NCI-H1105 treated with DMSO at 0.1 percent for 48 hours (cell line): ENCODE measurements at regions not wholly inside any gene's neighbourhood (a gene's known extent, or its start where the extent isn't known, plus 50 kb on each side); places are given as distances from the start of the nearest gene placed in this dataset.
A peak's percentile ranks its signal among the peaks of the same experiment; 100 is the strongest.

ENCODE experiments used
- DNase-seq: peaks from one replicate; lab custom pipeline; 2025; lab: John Stamatoyannopoulos, UW

DNA sequence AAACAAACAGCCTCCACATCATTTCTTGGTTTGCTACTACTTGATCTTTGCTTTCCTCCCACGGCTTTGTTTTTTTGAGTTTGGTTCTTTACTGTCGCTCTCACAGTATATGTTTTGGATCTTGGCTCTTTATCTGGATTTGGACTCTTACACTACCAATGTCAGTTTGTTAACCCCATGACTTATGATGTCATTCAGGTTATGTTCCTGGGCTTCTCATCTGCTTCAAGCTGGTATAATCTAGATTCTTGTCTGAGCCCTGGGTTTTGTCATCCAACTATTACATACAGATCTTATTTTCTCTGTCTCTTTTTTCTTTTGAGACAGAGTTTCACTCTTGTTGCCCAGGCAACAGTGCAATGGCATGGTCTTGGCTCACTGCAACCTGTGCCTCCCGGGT is 482.9 kb upstream of the TEX13C start:
- no peak for DNase-seq

DNA sequence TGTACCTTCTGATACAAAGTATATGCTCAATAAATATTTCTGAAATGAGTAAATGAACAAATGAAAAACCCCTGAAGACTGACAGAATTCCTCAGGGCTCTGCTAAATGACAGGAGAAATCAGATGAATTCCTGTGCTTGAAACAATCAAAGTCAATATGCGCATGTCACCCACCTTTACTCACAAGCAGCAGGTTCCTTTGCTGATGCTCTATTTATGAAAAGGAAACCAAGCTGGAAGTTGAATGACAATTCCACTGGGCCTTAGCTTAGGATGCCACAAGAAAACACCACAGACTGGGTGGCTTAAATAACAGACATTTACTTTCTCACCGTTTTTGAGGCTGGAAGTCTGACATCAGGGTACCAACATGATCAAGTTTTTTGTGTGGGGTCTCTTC is 477.5 kb upstream of the TEX13C start:
- DNase-seq = no peak

DNA sequence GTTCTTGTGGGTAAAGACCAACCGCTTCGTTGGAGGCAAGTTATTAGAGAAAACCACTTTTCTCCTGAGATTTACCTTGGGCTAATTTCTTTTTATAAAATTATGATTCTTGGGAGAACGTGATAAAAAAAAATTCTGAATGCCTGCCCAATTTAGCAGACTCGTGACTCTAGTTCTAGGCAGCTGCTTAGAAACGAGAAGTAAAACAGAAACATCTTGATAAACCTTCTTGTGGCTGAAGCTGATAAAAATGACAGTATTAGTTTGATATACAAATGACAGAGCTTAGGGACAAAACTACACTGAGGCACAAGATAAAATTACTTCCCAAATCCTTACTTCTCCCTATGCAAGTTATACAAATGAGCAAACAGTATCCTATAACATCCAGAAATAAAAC is 458.9 kb upstream of the TEX13C start:
- DNase-seq = no peak

DNA sequence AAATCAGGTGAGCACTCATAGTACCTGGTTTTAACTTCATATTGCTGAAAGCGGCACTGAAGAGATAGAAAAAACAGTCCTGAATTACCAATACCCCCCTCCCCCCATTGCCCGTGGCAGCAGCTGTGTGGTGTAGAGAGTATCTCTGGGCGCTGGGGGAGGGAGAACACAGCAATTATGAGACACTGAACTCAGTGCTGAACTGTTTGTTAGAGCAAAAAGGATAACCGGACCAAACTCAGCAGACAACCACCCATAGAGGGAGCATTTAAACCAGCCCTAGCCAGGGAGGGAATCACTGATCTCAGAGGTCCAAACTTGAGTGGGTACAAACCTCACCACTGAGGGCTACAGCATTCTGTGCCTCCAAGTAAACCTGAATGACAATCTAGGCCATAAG is 457.4 kb upstream of the TEX13C start:
- DNase-seq = no peak

DNA sequence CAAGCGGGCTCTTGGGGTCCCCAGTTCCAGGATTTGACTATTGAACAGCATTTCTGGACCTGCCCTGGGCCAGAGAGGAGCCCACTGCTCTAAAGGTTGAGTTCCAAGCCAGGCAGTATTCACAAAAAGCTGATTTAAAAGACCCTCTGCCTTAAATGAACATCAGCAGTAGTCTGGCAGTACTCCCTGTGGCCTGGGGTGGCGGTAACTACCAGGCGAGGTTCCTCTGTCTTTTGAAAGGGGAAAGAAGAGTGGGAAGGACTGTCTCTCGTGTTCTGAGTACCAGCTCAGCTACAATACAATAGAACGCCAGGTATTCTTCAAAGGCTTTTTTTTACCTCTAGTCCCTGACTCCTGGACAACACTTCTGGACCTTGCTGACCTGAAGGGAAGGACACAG is 456.4 kb upstream of the TEX13C start:
- no peak for DNase-seq

DNA sequence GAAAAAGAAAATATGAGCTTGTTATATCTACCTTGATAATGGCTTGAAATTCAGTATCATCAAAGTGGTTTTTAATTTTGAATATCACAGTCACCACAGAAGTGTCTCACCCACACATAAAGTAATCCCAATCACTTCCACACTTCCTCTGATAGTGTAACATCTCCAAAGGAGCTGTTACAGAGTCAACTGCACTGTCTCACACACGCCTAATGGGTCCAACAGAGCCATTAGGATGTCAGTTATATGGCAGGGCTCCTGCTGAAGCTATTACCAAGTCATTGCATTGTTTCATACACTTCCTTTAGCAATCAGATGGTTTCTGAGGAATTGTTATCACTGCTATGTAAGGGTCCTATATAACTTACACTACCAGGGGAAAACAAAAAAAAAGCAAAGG is 432.1 kb upstream of the TEX13C start:
- no peak for DNase-seq

DNA sequence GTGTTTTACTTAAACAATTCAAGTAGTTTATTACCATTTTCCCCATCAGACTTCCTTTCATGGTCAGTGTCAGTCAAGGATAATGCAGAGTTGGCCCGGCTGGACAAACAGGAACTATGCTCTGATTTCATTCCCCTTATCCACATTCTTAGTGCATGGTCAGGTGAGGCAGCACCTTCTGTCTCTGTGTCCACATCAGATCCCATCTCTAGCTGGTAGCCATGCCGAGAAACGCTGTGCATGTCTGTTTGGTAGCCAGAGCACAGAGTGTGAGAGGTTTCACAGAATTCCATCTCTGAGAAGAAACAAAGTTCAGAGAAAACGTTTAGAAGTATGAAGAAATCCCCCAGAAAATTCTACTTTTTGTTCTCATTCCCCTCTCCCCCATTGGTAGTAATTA is 423.7 kb upstream of the TEX13C start:
- no peak for DNase-seq

DNA sequence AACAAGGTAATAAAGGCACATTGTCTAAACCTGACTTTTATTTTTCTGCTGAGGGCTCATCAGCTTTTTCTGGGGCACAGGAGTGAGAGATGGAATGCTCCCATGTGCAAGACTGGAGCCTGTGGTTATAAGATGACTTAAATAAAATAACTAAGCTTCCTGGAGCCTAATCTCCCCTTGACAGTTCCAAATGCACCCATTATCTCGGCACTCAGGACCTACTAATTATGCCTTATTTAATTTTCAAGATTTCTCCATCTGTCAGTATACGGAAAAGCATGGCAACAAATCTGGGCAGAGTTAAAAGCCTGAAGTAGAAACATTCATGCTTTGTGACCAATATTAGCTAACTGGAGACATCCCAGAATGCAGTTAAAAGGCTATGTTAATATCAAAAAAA is 416.7 kb upstream of the TEX13C start:
- DNase-seq = no peak

DNA sequence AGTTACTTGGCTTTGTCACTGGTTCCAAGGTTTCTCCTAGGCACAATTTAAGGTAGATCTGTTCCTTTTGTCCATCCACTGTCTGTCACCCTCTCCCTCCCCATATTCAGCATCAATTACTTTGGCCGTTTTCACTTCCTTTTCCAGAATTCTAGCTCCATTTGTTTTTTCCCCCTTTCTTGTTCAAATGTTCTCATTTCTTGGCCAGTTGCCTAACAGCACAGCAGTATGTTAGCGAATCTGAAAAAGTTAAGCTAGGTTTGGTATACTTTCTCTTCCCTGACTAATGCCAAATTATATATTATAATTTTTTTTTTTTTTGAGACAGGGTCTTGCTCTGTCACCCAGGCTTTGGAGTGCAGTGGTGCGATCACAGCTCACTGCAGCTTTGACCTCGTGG is 409.1 kb upstream of the TEX13C start:
- no peak for DNase-seq

DNA sequence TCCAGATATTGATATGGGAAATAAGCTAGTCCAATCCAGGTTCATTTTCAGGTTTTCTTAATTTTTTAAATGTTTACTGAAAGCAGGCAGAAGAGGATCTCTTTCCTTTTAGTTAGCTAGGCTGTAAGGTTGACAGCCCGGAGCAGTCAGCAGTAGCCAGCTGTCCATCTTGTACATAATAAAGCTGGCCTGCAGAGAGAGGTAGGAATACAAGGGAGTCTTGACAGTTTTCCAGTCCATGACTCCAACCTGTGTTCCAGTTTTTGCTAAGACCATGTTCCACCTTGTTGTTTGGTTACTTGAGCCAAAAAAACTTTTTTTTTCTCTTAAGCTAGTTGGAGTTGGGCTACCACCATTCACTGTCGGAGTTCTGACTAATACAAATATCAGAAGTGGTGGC is 402.7 kb upstream of the TEX13C start:
- DNase-seq = no peak

DNA sequence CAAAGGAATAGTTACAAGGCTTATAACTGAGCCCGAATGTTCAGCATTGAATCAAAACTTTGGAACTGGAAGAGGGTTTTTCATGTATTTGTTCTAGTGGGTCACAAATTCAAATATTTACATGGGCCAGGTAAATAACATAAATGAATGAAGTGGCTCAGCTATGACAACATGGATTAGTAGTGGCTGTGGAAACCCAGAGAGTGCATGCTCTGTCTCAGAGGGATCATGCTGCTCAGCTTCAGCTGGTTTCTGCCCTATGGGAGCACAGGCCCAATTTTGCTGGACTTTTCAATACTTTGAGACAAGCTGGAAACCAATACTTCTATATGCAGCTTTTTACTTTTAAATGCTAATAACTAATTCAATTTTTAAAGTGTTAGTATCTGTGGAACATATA is 394.0 kb upstream of the TEX13C start:
- no peak for DNase-seq

DNA sequence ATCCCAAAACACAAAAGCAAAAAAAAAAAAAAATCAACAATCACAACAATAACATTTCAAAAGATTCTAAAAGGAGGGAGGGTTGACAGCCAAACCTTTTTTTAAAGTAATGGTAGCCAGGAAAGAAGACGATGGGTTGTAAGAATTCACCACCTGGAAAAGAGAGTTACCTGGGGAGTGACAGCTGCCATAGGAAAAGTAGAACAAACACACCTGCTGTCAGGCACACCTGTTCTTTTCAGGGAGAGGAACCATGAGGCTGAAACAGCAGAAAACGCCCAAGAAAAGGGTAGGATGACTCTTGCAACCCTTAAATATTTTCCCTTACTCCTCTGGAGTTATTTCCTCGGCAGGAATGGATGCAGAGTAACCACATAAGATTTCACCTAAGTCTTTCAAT is 388.4 kb upstream of the TEX13C start:
- peak; percentile 38 for DNase-seq

DNA sequence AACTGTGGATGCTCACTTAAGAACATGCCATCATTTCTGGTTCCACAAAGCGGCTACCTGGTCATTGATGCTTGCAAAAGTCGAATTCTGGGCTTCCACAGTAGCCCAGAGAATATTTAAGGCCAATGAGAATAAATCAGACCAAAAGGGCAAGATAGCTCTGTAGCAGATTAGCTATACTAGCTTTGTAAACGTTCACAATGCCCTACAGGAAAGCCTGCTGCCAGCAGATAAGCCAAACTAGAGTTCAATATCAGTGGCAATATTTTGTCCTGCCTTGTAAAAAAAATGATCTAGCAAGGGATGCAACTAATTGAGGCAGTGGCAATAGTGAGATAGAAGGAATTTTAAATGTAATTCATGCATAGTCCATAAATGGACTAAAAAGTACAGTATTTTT is 387.7 kb upstream of the TEX13C start:
- no peak for DNase-seq

DNA sequence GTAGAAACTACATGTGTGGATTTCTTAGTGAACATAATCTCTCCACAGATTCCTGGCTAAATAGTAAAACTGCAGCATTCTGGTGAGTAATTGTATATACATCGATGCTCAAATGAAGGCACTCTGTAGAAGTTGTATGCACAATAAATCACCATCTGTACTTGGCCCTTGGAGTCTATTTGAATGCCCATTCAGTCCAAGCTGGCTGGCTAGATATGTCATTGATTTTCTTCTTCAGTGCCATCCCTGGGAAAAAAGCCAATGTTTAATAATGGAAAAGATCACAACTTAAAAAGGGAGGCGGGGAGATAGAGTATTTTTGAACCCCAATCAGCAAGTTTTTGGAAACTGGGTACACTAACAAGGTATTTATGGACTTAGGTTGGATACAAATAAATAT is 381.0 kb upstream of the TEX13C start:
- DNase-seq = no peak

DNA sequence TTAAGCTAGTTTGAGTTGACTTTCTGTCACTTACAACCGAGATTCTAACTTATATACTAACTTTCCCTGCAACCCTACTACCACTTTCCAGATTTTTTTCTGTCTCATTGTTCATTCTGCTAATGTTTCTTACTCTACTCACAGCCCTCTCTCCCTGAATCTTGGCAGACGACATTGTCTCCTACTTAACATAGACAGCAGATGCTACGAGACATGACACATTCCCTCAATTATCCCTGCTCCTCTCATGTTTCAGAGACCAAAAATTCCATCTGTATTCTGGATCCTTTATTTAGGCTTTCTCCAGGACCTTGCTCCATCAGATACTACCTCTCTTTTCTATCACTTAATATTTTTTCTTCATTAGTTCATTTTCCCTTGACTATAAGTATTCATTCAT is 379.1 kb upstream of the TEX13C start:
- no peak for DNase-seq

DNA sequence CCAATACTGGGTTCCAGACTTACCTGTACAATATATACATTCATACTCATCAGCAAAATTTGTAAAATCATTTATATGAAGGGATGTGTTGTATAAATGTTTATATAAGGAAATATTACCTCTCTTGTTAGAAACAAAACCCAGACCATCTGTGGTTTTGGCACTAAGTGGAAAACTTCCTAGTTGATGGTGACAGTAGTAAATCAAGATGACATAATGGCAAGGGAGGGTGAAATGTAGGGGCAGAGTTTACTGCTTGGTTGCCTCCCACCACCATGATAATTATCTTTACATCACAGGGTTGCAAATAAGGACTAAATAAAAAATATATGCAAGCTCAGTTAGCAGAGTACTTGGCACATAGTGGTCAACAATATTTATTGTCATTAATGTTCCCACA is 365.3 kb upstream of the TEX13C start:
- no peak for DNase-seq

DNA sequence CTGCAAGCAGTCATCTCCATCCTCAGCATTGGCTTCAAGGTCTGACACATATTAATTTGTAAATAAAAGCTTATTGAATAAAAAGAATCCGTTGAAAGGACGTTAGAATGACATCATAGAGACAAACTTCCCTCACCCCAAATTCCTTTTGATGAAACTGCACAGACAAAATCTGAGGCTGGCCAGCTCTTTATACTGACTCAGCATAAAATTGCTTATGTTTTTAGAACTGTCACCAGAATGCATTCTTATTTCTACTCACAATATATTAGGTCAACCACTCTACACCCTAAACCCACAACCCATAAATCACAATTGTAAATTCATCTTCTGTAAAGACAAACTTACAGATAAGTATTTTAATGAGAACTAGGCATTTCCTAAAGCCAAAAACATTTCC is 359.2 kb upstream of the TEX13C start:
- DNase-seq = no peak

DNA sequence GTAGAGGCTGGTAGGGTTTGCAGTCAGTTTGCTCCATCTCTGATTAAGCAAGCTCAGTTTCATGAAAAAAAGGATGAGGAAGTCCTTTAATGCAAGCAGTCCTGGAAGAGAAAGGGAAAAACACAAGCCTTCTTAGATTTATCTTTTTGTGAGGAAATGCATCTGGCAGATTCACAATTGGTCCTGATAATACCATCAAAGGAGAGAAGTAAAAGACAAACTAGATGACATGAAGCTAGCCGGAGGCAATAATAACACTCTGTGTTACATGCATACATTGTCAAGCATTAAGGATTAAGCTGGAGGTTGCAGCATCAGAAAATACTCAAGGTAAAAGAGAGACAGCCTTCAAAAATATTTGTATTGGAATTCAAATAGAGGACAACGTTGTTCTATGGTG is 356.0 kb upstream of the TEX13C start, which contains the start of gene TENM1:
Gene TENM1 (minus strand): TSS at position 101 of the 400 bp plus-strand sequence.
- no peak for DNase-seq

DNA sequence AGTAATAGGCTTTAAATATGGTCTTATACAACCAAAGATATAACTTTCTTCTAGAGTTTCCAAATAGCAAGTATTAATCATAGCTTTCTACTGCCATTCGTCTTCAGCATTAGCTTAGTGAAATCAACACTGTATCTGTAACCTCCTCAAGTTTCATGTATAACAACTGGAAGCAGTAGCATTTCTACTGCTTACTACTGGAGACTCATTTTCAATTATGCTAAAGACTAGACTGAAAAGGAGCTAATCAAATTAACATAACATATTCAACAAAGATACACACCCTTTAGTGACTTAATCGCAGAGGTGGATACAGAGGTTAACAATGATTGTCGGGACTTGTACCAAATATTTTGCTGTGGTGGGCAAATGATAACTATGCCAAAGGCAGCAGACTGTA is 344.2 kb upstream of the TEX13C start:
- DNase-seq = no peak

DNA sequence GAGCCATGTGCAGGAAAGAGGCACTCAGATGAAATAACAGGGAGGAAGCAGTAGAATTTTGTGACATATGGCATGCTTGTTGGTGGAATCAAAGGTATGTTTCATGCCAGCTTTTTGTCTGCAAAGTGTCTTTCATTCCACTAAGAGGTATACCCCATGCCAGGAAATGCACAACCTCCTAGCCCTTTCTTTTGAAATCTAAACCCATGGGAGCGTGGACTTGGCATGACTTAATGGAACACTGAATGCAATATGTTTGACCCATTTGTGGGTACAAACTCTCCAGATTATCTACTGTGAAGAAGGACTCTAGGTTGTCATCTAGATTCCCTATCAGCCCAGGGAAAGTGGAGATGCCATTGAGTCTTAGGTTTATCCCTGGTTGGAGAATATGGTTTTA is 338.3 kb upstream of the TEX13C start:
- DNase-seq = no peak

DNA sequence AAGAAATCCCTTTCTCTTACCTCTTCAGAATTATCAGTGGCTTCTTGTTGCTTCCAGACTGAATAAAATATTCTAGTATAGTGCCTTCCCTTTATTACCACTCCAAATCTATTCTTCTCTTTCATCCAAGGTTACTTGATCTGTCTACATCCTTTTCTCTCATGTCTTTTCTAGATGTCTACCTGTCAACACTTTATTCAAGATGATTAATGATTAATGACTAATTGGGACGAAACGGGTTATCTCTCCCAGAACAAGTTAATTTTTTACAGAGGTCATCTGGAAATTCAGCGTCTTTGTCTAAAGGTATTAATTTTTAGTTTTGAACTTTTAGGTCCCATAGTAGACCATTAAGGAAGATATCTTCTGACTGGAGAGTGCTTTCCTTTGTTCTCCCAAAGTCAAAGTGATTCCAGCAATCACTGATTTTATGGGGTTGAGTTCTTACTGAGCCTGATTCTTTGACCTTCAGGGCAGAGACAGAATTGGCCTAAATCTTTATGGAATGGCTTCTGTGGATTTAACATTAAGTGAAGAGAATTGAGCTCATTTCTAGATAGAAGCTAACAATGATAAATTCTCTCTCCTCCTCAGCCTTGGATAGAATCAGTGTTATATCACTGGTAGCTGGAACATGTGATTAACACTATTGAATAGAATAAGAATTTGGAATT is 335.4 kb upstream of the TEX13C start:
- no peak for DNase-seq

DNA sequence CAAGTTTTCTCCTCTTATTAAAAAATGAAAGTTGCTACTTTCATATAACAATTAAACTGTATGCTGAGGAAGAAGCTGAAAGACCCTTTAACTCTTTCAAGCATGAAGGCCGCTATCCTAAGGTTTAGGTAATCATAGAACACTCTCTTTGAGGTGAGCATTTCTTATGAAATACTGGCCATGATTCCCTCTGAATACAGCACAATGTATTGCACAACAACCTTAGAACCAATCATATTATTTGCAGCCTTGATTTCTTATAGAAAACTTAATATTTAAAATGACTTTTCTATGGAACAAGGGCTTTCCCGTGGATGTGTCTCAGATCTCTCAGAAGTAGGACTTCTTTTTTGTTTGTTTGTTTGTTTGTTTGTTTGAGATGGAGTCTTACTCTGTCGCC is 333.4 kb upstream of the TEX13C start:
- DNase-seq = no peak

DNA sequence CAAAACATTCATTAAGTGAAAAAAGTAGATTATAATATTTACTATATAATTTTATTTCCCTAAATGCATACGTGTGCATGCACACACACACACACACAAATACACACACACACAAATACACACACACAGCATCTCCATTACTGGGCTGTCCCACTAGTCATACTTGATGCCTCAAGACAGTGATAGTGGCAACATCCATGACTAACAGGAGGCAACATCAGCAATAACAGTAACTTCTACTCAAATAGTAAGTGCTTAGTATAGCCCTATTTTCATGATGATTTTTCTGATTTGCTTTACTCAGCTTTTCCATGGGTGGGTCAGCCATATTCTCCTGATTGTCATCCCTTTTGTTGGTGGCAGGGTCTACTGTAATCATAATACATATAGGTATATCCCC is 325.9 kb upstream of the TEX13C start:
- no peak for DNase-seq

DNA sequence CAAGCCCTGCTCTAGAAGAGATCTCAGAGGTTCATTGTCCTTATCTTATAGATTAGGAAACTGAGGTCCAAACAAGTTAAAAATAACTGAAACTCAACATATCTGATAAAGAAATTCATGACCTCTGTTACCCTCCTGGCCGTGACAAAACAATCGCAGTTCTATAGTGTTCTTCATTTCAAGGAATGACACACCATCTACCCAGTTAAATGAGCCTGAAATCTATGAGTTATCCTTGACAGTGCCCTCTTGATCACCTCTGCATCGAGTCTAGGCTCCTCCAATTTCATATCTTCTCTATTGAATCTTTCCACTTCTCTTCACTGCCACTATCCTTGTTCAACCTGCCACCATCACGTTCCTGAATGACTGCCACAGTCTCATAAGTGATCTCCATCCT is 325.3 kb upstream of the TEX13C start:
- no peak for DNase-seq
